A549 (cell line): ENCODE measurements at regions not wholly inside any gene's neighbourhood (a gene's known extent, or its start where the extent isn't known, plus 50 kb on each side); places are given as distances from the start of the nearest gene placed in this dataset.

Experiments
- CBX8 ChIP-seq: fragments of 200-600 bp; sonication (generic); IDR thresholded peaks from 2 replicates; pipeline ENCODE4 v1.6.1; 2016
- CTCF ChIP-seq: fragments of >200 bp; sonication (Bioruptor Twin); formaldehyde crosslinking; IDR thresholded peaks from 3 replicates; pipeline ENCODE4 v1.5.1; 2016
- POLR2A ChIP-seq: IDR thresholded peaks from 2 replicates; pipeline ENCODE4 v1.6.1; 2012; ENCODE audit warnings: mild to moderate bottlenecking, low read length

GRCh38 chr1:5331101-5331500, 661.1 kb downstream of the NPHP4 start:
- no peak for TF ChIP-seq CTCF
- TF ChIP-seq POLR2A = no peak
- no peak for TF ChIP-seq CBX8
